ENCODE measurements at regions not wholly inside any gene's neighbourhood (a gene's known extent, or its start where the extent isn't known, plus 50 kb on each side); places are given as distances from the start of the nearest gene placed in this dataset.

DNA sequence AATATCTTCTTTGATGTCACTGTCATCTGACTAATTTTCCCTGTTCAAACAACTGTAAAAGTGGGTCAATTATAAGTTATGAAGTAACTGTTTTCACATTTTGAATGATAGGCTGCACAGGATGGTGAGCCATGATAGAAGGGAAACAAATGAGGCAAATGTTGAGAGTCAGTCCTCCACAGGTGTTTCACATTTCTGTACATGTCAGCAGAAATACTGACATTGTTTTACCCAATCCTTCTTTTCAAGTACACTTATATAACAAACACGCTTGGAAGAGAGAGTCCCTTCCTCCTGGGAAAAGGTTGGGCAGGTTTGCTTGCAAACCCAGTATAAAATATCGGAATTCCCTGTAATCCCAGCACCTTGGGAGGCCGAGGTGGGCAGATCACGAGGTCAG, 1251.5 kb downstream of the SLC16A7 start:
- no peak overlapping the region for H3K9ac ChIP-seq (ENCODE audit: low read length)
- H3K4me1 ChIP-seq (ENCODE audit: control insufficient read depth in 1 of 2, insufficient read depth in 2 of 2, low read length in 2 of 2) = no peaks in the 10 kb centered on the region
- no peaks in the 10 kb centered on the region for H3K9me2 ChIP-seq (ENCODE audit: insufficient read depth)
- H4K20me1 ChIP-seq (ENCODE audit: insufficient read depth) = no peaks in the 10 kb centered on the region
- ChIA-PET RAD21 (ENCODE audit: low non-redundant PET in 1 of 2, low total read pairs in 2 of 2, uncharacterized antibody in 2 of 2, unreplicated experiment in 2 of 2) (no interaction called here), POLR2A (no interaction called here), CTCF (no interaction called here)
- H3K36me3 ChIP-seq (ENCODE audit: control insufficient read depth in 1 of 2, insufficient read depth in 2 of 2, low read length in 2 of 2) = no peaks in the 10 kb centered on the region
- H3K27ac ChIP-seq (ENCODE audit: low read depth, low read length) = no peak overlapping the region
- no peak overlapping the region for H2AFZ ChIP-seq (ENCODE audit: low read depth, low read length, poor library complexity, severe bottlenecking)
- no peak for TF ChIP-seq ZNF274 (IDR thresholded peaks at IDR 0.05; ENCODE audit: low read depth, low read length)
- H3K4me2 ChIP-seq (ENCODE audit: low read length) = no peak overlapping the region
- ATAC-seq (no peak), DNase-seq (ENCODE audit: low read depth, low spot score) (no peak)
- H3K79me2 ChIP-seq (ENCODE audit: insufficient read depth, low read length) = no peaks in the 10 kb centered on the region
- no peak overlapping the region for H3K4me3 ChIP-seq (replicated peaks in 1 of 2; ENCODE audit: low read depth in 1 of 2, low read length in 2 of 2)
- intact Hi-C loops (cut with micrococcal nuclease) = no loop called here
- no TSS peak for BruUV-seq (replicated peaks)
- no peaks in the 10 kb centered on the region for H3K9me3 ChIP-seq (ENCODE audit: control insufficient read depth in 1 of 2, insufficient read depth in 1 of 2, low read depth in 1 of 2, low read length in 2 of 2)
- H3K27me3 ChIP-seq (ENCODE audit: insufficient read depth, low read length) = no peaks in the 10 kb centered on the region

DNA sequence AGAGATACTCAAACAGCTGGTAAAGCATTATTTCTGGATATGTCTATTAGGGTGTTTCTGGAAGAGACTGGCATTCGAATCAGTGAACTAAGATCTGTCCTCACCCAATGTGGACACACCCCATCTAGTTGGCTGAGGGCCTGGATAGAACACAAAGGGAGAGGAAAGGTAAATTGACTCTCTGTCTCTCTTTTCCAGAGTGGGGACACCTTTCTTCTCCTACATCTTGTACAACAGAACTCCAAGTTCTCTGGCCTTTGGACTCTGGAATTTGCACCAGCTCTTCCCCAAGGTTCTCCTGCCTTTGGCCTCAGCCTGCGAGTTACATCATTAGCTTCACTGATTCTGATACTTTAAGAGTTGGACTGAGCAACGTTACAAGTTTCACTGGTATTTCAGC, 1253.9 kb downstream of the SLC16A7 start:
- DNase-seq (ENCODE audit: low read depth, low spot score) (no peak), ATAC-seq (no peak)
- intact Hi-C loops (cut with micrococcal nuclease) = no loop called here
- H3K4me1 ChIP-seq (ENCODE audit: control insufficient read depth in 1 of 2, insufficient read depth in 2 of 2, low read length in 2 of 2) = no peaks in the 10 kb centered on the region
- no peaks in the 10 kb centered on the region for H3K79me2 ChIP-seq (ENCODE audit: insufficient read depth, low read length)
- no TSS peak for BruUV-seq (replicated peaks)
- H3K36me3 ChIP-seq (ENCODE audit: control insufficient read depth in 1 of 2, insufficient read depth in 2 of 2, low read length in 2 of 2) = no peaks in the 10 kb centered on the region
- H3K4me2 ChIP-seq (ENCODE audit: low read length) = no peak overlapping the region
- H3K27ac ChIP-seq (ENCODE audit: low read depth, low read length) = no peak overlapping the region
- no peak overlapping the region for H2AFZ ChIP-seq (ENCODE audit: low read depth, low read length, poor library complexity, severe bottlenecking)
- ChIA-PET POLR2A (no interaction called here), RAD21 (ENCODE audit: low non-redundant PET in 1 of 2, low total read pairs in 2 of 2, uncharacterized antibody in 2 of 2, unreplicated experiment in 2 of 2) (no interaction called here), CTCF (no interaction called here)
- H3K9me3 ChIP-seq (ENCODE audit: control insufficient read depth in 1 of 2, insufficient read depth in 1 of 2, low read depth in 1 of 2, low read length in 2 of 2) = no peaks in the 10 kb centered on the region
- no peak overlapping the region for H3K9ac ChIP-seq (ENCODE audit: low read length)
- H4K20me1 ChIP-seq (ENCODE audit: insufficient read depth) = no peaks in the 10 kb centered on the region
- no peaks in the 10 kb centered on the region for H3K27me3 ChIP-seq (ENCODE audit: insufficient read depth, low read length)
- no peaks in the 10 kb centered on the region for H3K9me2 ChIP-seq (ENCODE audit: insufficient read depth)
- TF ChIP-seq, protein P1, sequence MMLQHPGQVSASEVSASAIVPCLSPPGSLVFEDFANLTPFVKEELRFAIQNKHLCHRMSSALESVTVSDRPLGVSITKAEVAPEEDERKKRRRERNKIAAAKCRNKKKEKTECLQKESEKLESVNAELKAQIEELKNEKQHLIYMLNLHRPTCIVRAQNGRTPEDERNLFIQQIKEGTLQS (IDR thresholded peaks at IDR 0.05) = no peak
- TF ChIP-seq ZNF274 (IDR thresholded peaks at IDR 0.05; ENCODE audit: low read depth, low read length) (no peak), CEBPB (IDR thresholded peaks at IDR 0.05; ENCODE audit: low read depth) (no peak), CBX3 (IDR thresholded peaks at IDR 0.05; ENCODE audit: low read depth) (no peak), POLR2AphosphoS5 (IDR thresholded peaks at IDR 0.05; ENCODE audit: low read depth, low read length) (no peak), SRF (IDR thresholded peaks at IDR 0.05; ENCODE audit: low read depth) (no peak), RAD21 (IDR thresholded peaks at IDR 0.05; ENCODE audit: low read depth) (no peak), EZH2 (IDR thresholded peaks at IDR 0.05) (no peak), EGR1 (IDR thresholded peaks at IDR 0.05; ENCODE audit: low read depth) (no peak), EZH2phosphoT487 (IDR thresholded peaks at IDR 0.05; ENCODE audit: borderline replicate concordance) (no peak), SIN3A (IDR thresholded peaks at IDR 0.05; ENCODE audit: low read depth) (no peak), ELF1 (IDR thresholded peaks at IDR 0.05; ENCODE audit: borderline replicate concordance, low read depth) (no peak), FOSL1 (IDR thresholded peaks at IDR 0.05; ENCODE audit: low read depth) (no peak), SP1 (IDR thresholded peaks at IDR 0.05; ENCODE audit: low read depth) (no peak), JUND (IDR thresholded peaks at IDR 0.05) (no peak), POLR2A (IDR thresholded peaks at IDR 0.05; ENCODE audit: borderline replicate concordance, extremely low read depth, insufficient read depth, insufficient read length) (no peak), ZFX (IDR thresholded peaks at IDR 0.05) (no peak)
- TF ChIP-seq, protein P2, sequence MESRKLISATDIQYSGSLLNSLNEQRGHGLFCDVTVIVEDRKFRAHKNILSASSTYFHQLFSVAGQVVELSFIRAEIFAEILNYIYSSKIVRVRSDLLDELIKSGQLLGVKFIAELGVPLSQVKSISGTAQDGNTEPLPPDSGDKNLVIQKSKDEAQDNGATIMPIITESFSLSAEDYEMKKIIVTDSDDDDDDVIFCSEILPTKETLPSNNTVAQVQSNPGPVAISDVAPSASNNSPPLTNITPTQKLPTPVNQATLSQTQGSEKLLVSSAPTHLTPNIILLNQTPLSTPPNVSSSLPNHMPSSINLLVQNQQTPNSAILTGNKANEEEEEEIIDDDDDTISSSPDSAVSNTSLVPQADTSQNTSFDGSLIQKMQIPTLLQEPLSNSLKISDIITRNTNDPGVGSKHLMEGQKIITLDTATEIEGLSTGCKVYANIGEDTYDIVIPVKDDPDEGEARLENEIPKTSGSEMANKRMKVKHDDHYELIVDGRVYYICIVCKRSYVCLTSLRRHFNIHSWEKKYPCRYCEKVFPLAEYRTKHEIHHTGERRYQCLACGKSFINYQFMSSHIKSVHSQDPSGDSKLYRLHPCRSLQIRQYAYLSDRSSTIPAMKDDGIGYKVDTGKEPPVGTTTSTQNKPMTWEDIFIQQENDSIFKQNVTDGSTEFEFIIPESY (IDR thresholded peaks at IDR 0.05; ENCODE audit: extremely low read depth, insufficient replicate concordance, low read length) = no peak
- TF ChIP-seq, protein P3, sequence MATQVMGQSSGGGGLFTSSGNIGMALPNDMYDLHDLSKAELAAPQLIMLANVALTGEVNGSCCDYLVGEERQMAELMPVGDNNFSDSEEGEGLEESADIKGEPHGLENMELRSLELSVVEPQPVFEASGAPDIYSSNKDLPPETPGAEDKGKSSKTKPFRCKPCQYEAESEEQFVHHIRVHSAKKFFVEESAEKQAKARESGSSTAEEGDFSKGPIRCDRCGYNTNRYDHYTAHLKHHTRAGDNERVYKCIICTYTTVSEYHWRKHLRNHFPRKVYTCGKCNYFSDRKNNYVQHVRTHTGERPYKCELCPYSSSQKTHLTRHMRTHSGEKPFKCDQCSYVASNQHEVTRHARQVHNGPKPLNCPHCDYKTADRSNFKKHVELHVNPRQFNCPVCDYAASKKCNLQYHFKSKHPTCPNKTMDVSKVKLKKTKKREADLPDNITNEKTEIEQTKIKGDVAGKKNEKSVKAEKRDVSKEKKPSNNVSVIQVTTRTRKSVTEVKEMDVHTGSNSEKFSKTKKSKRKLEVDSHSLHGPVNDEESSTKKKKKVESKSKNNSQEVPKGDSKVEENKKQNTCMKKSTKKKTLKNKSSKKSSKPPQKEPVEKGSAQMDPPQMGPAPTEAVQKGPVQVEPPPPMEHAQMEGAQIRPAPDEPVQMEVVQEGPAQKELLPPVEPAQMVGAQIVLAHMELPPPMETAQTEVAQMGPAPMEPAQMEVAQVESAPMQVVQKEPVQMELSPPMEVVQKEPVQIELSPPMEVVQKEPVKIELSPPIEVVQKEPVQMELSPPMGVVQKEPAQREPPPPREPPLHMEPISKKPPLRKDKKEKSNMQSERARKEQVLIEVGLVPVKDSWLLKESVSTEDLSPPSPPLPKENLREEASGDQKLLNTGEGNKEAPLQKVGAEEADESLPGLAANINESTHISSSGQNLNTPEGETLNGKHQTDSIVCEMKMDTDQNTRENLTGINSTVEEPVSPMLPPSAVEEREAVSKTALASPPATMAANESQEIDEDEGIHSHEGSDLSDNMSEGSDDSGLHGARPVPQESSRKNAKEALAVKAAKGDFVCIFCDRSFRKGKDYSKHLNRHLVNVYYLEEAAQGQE (IDR thresholded peaks at IDR 0.05; ENCODE audit: low read depth) = no peak
- H3K4me3 ChIP-seq (replicated peaks in 1 of 2; ENCODE audit: low read depth in 1 of 2, low read length in 2 of 2) = no peak overlapping the region
